ENCODE measurements at regions not wholly inside any gene's neighbourhood (a gene's known extent, or its start where the extent isn't known, plus 50 kb on each side); places are given as distances from the start of the nearest gene placed in this dataset.

DNA sequence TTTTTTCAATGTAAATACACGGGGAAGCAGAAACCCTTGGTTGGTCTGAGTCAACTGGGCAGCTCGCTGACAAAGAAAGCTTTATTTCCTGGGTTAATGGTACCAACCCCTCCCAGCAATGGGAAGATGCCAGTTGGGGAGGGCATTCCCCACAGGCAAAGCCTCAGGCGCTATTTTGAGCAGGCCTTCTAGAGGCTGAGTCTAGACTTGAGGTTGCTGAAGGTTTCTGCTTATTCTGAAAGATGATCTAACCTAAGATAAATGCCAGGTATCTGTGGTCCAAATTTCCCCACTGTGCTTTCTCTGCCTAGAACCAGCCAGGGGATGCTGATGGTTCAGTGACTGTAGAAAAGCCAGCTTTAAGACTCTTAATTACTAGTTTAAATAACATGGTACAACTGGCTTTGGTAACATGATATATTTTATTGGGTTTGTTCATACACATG is 172.5 kb upstream of the JARID2 start:
- Histone ChIP-seq H3K36me3 (ENCODE audit: insufficient read depth) (no peaks in the 10 kb centered on the region), H3K27ac (ENCODE audit: low read depth) (no peak overlapping the region), H3K27me3 (ENCODE audit: insufficient read depth) (no peaks in the 10 kb centered on the region), H4K20me1 (replicated peaks; ENCODE audit: insufficient read depth) (no peaks in the 10 kb centered on the region), H3K4me1 (ENCODE audit: insufficient read depth) (peaks cover 17% of the 10 kb centered on the region), H3K79me2 (replicated peaks; ENCODE audit: insufficient read depth) (no peaks in the 10 kb centered on the region), H2AFZ (no peak overlapping the region), H3K4me2 (no peak overlapping the region), H3K4me3 (no peak overlapping the region), H3F3A (replicated peaks; ENCODE audit: low read depth) (no peaks in the 10 kb centered on the region; the same call in 1 of the 2 replicates), H3K9me2 (ENCODE audit: insufficient read depth) (0 out of 2 replicates have a peak, but pooled peaks cover 4% of the 10 kb centered on the region)
- Mint-ChIP-seq H3K36me3 (ENCODE audit: low read depth) (peaks cover 4% of the 10 kb centered on the region; the same call in 2 of the 3 replicates), H3K27me3 (ENCODE audit: insufficient read depth, low read depth, poor library complexity) (peaks cover 17% of the 10 kb centered on the region), H3K4me3 (no peak overlapping the region), H3K27ac (0 out of 2 replicates have a peak overlapping the region, but pooled peaks have one; percentile 46), H3K4me1 (peaks cover 23% of the 10 kb centered on the region), H3K9me3 (peaks cover 7% of the 10 kb centered on the region)
- DNase-seq (ENCODE audit: low spot score) (no peak), ATAC-seq (no peak)
- TF ChIP-seq ZNF114 (CRISPR knock-in tag; IDR thresholded peaks at IDR 0.05) (no peak), JUNB (IDR thresholded peaks at IDR 0.05; ENCODE audit: unreplicated experiment) (no peak), CREB1 (CRISPR knock-in tag; IDR thresholded peaks at IDR 0.05; ENCODE audit: low read depth) (no peak), ZNF331 (CRISPR knock-in tag; IDR thresholded peaks at IDR 0.05; ENCODE audit: low read depth) (no peak)
- TF ChIP-seq, protein P1, sequence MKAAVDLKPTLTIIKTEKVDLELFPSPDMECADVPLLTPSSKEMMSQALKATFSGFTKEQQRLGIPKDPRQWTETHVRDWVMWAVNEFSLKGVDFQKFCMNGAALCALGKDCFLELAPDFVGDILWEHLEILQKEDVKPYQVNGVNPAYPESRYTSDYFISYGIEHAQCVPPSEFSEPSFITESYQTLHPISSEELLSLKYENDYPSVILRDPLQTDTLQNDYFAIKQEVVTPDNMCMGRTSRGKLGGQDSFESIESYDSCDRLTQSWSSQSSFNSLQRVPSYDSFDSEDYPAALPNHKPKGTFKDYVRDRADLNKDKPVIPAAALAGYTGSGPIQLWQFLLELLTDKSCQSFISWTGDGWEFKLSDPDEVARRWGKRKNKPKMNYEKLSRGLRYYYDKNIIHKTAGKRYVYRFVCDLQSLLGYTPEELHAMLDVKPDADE (IDR thresholded peaks at IDR 0.05), result no peak

DNA sequence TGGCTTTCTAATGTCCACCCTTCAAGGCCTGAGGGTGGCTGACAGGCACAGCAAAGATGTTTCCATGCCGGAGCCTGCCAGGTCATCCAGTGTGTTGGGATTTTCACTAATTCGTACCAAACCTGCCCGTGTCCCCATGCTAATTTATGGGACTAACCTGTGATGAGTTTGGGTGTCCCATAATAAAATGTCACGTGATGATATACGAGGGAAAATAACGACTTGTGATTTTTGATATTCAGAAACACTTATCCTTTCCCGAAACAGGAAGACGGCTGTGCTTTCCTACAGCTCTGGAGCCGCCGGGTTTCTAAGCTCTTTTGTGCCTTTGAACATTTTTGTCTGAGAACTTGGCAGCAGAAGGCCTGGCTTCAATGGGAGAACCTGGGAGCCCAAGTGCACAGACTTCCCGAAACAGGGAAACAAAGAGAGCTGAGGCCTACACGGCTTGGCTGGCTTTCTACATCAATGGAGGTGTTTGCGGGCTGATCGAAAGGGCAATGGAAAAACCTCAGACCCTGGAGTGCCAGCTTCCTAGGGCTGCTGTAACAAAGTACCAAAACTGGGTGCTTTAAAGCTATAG is 171.9 kb upstream of the JARID2 start:
- no peak for ATAC-seq
- Mint-ChIP-seq H3K36me3 (ENCODE audit: low read depth) (peaks cover 4% of the 10 kb centered on the region; the same call in 2 of the 3 replicates), H3K4me3 (no peak overlapping the region), H3K27me3 (ENCODE audit: insufficient read depth, low read depth, poor library complexity) (peaks cover 17% of the 10 kb centered on the region), H3K27ac (no peak overlapping the region), H3K4me1 (peaks cover 23% of the 10 kb centered on the region), H3K9me3 (peaks cover 7% of the 10 kb centered on the region)
- Histone ChIP-seq H4K20me1 (replicated peaks; ENCODE audit: insufficient read depth) (no peaks in the 10 kb centered on the region), H3K4me2 (no peak overlapping the region), H3K27me3 (ENCODE audit: insufficient read depth) (no peaks in the 10 kb centered on the region), H3K27ac (ENCODE audit: low read depth) (no peak overlapping the region), H3F3A (replicated peaks; ENCODE audit: low read depth) (no peaks in the 10 kb centered on the region; the same call in 1 of the 2 replicates), H3K9me2 (ENCODE audit: insufficient read depth) (0 out of 2 replicates have a peak, but pooled peaks cover 4% of the 10 kb centered on the region), H2AFZ (peak overlapping the region; percentile 29; the same call in 1 of the 2 replicates), H3K4me1 (ENCODE audit: insufficient read depth) (peaks cover 23% of the 10 kb centered on the region), H3K79me2 (replicated peaks; ENCODE audit: insufficient read depth) (no peaks in the 10 kb centered on the region), H3K36me3 (ENCODE audit: insufficient read depth) (no peaks in the 10 kb centered on the region), H3K4me3 (no peak overlapping the region)
- TF ChIP-seq, protein P1 (IDR thresholded peaks at IDR 0.05), result no peak
- TF ChIP-seq JUNB (IDR thresholded peaks at IDR 0.05; ENCODE audit: unreplicated experiment) (no peak), ZNF114 (CRISPR knock-in tag; IDR thresholded peaks at IDR 0.05) (no peak), NANOG (IDR thresholded peaks at IDR 0.05; ENCODE audit: borderline replicate concordance) (no peak), POLR2AphosphoS5 (IDR thresholded peaks at IDR 0.05; ENCODE audit: low read depth) (no peak), EZH2phosphoT487 (IDR thresholded peaks at IDR 0.05; ENCODE audit: unreplicated experiment) (no peak), STAT1 (IDR thresholded peaks at IDR 0.05; ENCODE audit: unreplicated experiment) (no peak)
- TF ChIP-seq, protein P2, sequence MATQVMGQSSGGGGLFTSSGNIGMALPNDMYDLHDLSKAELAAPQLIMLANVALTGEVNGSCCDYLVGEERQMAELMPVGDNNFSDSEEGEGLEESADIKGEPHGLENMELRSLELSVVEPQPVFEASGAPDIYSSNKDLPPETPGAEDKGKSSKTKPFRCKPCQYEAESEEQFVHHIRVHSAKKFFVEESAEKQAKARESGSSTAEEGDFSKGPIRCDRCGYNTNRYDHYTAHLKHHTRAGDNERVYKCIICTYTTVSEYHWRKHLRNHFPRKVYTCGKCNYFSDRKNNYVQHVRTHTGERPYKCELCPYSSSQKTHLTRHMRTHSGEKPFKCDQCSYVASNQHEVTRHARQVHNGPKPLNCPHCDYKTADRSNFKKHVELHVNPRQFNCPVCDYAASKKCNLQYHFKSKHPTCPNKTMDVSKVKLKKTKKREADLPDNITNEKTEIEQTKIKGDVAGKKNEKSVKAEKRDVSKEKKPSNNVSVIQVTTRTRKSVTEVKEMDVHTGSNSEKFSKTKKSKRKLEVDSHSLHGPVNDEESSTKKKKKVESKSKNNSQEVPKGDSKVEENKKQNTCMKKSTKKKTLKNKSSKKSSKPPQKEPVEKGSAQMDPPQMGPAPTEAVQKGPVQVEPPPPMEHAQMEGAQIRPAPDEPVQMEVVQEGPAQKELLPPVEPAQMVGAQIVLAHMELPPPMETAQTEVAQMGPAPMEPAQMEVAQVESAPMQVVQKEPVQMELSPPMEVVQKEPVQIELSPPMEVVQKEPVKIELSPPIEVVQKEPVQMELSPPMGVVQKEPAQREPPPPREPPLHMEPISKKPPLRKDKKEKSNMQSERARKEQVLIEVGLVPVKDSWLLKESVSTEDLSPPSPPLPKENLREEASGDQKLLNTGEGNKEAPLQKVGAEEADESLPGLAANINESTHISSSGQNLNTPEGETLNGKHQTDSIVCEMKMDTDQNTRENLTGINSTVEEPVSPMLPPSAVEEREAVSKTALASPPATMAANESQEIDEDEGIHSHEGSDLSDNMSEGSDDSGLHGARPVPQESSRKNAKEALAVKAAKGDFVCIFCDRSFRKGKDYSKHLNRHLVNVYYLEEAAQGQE (IDR thresholded peaks at IDR 0.05; ENCODE audit: unreplicated experiment), result no peak
- DNase-seq (ENCODE audit: low spot score), result no peak
